Fibroblast of skin of right quadriceps (primary cell): ENCODE measurements at regions not wholly inside any gene's neighbourhood (a gene's known extent, or its start where the extent isn't known, plus 50 kb on each side); places are given as distances from the start of the nearest gene placed in this dataset.
"Not testable (repeated sequence)": the region's sequence is repeated elsewhere in the genome, so short reads cannot be mapped to it uniquely, and the experiment has no call there.

Source experiments
- DNase-seq: peaks from one replicate; pipeline ENCODE4 v3.0.0-alpha.2; 2013

DNA sequence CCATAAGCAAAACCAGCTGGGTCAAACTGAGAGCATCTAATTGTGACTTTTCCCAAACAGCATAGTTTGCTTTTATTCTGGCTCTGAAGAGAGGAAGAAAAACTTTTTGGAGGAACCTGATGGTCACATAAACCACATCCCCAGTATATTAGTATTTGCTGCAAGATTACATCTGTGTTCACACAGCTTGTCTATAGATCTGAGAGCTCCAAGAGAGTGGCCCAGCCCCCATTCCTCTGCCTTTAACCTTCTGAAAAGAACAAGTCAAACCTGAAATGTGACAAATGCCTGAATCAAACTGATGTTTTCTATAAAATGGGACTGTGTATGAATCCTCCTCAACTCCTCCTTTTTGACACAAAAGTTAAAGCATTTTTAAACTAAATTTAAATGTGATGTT lies 435.2 kb downstream of the ZNF479 start:
- not testable (repeated sequence) for DNase-seq

DNA sequence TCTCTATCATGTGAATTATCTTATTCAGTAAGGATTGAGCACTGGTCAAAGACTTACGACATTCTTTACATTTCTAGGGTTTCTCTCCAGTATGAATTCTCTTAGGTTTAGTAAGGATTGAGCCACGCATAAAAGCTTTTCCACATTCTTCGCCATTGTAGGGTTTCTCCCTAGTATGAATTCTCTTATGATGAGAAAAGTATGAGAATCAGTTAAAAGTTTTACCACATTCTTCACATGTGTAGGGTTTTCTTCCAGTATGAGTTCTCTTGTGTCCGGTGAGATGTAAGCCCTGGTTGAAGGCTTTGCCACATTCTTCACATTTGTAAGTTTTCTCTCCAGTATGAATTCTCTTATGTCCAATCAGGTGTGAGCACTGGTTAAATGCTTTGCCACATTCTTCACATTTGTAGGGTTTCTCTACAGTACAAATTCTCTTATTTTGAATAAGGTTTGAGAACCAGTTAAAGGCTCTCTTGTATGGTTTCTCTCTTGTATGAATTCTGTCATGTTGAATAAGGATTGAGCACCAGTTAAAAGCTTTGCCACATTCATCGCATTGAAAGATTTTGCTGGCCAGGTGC lies 445.9 kb downstream of the ZNF479 start:
- DNase-seq, result no peak

DNA sequence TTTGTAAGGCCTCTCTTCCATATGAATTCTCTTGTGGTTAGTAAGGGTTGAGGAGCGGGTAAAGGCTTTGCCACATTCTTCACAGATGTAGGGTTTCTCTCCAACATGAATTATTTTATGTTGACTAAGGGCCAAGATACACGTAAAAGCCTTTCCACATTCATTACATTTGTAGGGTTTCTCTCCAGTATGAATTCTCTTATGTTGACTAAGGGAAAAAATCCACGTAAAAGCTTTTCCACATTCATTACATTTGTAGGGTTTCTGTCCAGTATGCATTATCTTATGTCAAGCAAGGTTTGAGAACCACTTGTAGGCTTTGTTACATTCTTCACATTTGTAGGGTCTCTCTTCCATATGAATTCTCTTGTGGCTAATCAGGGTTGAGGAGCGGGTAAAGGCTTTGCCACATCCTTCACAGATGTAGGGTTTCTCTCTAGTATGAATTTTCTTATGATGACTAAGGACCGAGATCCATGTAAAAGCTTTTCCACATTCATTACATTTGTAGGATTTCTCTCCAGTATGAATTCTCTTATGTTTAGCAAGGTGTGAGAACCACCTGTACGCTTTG lies 493.0 kb downstream of the ZNF479 start:
- no peak for DNase-seq

DNA sequence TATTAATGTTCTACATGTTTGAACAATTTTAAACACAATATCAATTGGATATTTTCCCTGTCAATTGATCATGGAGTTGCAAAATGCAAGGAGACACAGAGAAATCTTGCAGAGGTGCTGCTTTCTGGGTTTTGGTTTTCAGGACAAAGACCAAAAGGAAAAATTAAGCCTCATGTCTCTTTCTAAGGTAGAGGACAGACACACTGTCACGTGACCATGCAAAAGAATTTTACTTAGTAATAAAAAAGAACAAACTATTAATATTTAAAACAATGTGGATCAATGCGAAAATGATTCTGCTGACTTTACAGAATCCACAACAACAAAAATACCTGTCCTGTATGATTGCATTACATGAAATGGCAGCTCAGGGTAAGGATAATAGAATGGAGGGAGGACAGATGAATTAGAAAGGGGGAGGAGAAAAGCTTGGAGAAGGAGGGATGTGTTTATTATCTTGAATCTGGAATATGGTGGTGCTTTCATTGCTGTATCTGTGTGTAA lies 493.7 kb upstream of the NUPR2 start:
- DNase-seq, result no peak

DNA sequence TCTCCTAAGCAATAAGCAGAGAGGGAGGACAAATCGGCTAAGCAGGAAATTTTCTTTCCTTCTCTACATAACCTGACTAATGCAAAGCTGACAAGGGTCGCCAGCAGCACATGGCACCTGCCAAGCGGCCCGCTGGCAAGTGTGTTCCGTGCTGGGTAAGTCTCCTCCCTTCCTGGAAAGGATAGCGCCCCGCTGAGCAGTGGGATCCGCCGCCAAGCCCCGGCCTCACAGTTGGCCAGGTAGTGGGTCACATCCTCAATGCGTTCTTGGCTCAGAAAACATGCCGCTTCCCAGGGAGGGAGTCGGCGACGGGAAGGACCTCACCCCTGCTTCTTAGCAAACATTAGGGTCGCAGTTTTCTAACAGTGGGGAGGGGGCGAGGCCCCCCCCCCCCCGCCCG lies 488.9 kb upstream of the NUPR2 start:
- DNase-seq, result no peak

DNA sequence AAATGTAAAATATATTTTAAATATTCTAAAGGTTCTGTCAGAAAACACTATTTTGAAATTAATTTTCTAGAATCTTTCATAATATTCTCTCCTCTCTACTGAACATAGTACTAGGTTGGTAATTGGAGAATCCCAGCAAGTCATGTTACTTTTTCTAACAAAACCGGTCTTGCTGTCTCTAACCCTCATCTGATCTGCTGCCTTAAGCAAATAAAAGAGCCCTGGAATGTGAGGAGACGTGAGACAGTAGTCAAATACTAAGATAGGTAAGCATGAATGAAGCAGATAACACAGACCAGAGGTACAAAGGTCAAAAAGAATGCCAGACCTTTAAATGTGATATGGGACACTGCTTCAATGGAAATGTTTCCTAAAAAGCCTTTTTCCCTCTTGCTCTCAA lies 462.4 kb upstream of the NUPR2 start:
- DNase-seq, result no peak

DNA sequence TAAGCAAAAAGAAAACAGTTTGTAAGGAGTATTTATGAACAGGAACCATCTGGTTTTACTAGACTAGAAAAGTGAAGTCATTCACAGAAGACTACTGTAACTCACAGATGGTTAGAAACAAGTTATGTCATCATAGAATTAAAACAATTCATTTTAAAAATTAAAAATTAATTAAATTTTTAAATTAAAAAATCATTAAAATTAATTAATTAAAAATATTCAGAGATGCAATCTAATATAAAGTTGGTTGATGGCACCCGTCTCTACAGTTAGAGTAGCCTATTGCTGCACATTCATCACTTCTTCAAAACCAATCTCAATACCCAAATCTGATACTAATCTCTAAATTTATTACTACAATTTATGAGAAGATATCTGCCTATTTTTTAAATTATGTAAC lies 454.8 kb upstream of the NUPR2 start:
- DNase-seq, result no peak

DNA sequence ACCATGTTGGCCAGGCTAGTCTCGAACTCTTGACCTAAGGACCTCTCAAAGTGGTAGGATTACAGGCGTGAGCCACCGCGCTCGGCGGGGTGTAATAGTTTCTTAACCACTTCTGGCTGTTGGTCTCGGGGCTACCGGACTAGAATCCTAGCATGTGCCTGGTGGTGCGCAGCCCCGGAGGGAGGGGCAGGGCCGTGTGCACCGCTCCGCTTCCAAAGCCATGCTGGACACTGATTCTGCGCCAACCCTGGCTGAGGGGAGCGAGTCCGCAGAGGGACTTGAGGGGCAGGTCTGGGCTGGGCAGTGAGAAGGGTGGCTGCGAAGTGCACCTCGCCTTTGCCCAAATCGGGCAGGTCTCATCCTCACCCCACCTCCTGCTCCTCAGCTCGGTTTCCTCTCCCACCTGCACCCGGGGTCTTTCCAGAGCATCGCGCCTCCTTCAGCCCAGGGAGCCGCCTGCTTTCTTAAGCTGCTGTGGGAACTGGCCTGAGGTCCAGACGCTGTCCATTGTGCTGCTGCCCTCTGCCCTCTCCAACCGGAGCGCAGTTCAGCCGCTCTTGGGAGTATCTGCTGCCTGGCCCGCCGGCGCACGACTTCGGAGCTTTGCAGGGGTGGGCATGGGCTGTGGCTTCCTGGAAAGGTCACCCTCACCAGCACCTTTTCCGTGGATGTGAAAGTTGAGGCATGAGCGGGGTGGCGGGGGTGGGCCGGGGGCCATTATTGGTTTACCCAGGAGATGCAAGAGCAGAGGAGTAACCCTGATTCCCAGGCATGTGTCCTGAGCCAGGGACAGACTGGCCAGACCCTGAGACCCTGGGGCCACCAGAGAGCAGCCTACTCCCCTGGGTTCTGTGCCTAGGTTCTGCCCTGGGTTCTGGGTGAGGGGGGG lies 422.6 kb upstream of the NUPR2 start:
- DNase-seq, result no peak

DNA sequence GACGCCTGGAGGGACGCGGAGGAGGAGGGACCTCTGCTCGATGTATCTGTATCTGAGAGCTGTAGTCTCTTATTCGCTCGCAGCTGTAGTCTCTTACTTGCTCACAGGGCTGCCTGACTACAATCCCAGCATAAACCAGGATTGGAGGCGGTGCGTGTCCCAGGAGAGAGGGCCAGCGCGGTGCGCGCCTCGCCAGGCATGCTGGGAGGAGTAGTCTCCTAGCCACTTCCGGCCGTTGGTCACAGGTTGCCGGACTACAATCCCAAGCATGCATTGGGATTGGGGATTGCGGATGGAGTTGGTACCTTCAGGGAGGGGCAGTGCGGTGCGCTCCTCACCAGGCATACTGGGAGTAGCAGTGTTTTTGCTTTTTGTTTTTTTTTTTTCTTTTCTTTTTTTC lies 421.7 kb upstream of the NUPR2 start:
- DNase-seq, result no peak

DNA sequence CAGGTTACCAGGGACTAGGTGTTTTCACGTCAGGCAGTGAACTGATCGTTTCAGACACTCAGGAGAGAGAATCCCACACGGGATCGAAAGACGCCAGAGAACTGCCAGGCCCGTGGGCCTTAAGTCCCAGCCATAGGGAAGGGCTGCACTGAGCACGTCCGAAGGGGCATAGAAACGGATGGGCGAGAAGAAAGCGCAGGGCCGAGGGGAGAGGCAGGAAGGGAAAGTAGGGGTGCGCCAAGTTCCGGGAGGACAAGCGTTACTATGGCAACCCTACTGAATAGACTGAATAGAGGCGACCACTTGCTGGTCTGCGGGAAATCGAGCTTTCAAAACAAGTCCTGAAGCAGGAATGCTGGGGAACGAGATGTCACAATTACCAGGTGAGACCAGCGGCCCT lies 421.3 kb upstream of the NUPR2 start:
- DNase-seq, result no peak

DNA sequence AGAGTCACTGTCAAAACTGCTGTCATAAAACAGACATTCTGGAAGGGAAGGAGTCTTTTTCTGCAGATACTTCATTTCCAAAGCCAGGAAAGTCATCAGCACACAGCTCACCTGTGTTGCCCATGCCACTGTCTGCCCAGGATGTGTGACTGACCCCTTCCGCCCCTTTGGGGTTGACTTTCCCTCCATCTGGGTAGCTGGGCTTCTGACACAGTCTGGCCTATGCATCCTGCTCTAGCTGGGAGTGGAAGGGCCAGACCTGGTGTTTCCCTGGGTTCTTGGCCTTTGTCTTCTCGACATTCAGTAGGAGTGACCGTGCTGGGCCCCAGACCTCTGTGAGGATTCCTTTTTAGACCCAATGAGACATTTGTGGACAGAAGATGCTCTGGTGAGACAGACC lies 378.9 kb upstream of the NUPR2 start:
- DNase-seq, result no peak

DNA sequence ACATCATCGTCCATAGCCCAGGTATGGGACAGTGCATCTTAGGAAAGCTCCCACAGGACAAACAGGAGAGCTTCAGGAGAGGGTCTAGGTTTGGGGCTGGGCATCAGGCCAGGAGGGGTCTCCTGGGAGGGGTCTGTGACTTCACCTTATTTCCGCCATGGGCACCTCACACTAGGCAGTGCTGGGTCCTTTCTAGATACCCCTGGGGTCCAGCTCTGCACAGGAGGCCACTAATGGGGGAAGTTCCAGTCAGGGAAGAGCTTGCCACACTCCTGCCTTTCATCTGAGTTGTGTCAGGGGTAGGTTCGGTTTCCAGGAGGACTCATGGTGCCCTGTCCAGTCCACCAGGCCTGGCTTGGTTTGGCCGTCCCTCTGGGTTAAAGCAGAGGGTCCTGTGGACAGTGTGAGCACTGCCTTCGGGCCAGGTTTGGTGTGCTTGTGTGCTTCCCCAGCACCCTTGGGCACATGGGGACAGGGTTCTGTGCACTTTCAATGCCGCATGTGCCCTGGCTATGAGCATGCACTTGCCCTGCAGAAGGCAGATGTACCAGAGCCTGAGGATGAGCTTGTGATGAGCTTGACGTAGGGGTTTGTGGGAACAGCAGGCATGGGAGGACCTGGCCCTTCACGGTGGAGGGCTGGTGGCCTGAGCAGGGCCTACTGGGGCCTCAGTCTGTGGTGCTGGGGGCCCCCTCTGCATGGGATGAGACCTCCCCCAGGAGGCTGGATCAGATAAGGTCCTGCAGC lies 377.7 kb upstream of the NUPR2 start:
- DNase-seq, result no peak

DNA sequence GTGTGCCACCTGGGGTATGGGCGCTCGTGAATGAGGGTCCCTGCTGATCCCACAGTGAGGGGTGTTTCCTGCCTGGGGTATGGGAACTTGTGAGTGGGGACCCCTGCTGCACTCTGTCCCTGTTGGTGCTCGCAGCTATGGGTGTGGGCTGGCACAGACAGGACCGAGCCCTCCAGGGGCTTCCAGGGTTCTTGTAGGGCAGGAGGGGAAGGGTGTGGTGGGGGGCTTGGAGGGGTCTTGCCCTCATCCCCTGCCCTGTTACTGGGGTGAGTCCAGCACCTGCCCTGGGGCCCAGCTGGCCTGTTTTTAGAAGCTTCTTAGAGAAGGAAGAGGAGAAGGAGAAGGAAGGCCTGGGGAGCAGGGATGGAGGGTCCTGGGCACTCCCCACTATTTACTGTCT lies 377.0 kb upstream of the NUPR2 start:
- no peak for DNase-seq

DNA sequence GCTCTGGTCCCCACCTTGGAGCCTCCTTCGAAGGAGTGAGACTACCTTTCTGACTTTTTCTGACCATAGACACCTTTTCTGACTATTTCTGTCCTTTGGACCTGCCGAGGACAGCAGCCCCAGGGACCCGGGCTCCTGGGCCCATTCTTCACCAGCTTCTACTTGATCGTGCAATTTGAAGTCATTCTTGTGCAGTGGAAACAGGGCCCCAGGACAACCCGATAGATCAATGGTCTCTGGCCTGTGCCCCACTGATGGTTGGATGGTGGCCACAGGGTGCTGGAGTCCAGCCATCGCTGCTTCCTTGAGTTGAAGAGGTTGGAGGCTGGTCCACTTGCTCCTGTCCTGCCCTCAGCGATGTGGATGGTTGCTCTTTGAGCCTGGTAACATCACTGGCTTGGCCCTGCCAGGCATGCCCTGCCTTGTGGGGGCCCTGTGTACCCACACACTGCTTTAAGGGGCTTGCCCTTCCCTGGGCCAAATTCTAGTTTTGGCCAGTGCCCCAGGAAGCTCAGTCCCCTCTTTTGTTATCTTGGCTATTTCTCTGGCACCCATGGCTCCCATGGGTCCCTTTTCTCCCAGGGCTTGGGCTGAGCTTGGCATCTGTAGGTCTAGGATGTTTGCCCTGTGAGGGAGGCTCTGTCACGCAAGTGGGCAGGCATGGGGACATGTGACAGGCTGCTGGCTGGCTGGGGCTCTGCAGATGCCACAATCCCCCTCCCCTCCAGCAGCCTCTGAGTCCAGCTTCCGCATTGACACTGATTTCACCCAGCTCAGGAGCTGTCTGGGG lies 375.6 kb upstream of the NUPR2 start:
- DNase-seq, result no peak

DNA sequence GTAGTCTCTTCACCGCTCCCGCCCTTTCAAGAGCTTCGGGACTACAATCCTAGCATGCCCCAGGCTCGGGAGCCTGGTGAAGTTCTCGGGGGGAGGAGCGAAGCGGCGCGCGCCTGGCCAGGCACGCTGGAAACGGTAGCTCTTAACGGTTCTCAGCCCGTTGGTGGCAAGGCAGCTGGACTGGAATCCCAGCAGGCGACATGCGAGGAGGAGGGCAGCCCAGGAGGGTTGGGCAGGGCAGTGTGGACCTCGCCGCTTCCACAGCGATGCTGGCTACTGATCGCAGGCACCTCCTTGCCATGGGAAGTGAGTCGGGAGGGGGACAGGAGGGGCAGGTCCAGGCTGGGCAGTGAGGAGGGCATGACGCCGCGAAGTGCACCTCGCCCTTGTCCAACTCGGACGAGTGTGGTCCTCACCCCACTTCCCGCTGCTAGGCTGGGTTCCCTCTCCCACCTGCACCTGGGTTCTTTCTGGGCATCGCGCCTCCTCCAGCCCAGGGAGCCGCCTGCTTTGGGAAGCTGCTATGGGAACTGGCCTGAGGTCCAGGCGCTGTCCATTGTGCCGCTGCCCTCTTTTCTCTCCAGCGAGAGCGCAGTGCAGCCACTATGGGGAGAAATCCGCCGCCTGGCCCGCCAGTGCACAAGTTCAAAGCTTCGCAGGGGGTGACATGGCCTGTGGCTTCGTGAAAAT lies 367.8 kb upstream of the NUPR2 start:
- DNase-seq, result no peak

DNA sequence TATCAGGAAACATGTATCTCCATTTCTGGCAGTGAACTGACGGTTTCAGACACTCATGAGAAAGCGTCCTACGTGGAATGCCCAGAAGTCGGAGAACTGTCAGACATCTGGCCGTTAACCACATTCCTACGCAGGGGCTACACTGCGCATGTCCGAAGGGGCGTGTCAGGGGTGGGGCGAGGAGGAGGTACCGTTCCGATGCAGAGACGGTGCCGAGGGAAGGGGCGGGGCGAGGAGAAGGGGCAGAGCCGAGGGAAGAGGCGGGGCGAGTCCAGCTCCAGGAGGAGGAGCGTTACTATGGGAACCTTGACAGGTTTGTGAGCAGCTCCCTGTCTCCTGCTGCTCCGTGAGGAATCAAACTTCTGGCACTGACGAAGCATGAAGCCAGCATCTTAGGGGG lies 366.9 kb upstream of the NUPR2 start:
- DNase-seq, result no peak

DNA sequence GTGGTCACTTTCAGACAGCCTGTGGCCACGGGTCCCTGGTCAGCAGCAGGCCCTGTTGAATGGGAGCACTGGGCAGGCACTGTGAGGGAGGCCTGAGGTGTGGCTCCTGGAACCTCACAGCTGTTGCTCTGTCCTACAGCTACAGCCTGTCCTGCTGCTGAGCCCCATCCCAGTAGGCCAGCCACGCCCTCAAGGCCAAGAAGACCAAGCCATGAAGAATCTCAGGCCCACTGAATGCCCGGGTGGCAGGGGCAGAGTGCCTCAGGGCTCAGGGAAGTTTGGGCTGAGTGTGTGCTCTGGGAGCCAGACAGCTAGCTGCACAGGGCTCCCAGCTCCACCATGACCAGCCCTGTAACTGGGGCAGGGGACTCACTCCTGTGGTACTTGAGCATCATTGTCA lies 363.5 kb upstream of the NUPR2 start:
- DNase-seq, result no peak

DNA sequence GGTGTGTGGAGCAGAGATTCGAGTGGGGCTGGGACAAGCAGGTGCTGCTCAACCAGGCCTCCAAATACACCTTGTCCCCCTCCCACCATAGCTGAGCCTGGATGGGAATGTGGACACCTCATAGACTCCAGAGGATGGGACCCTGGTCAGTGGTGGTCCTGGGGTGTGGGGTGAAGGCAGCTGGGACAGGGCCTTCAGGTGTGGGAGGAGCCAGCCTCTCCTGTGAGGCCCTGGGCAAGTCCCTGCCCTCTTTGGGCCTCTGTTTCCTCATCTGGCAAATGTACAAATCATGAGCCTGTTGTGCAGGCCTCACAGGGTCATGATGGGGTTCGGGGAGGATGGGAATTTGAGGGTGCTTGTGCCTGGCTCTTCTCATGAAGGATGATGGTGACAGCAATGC lies 362.9 kb upstream of the NUPR2 start:
- DNase-seq, result no peak

DNA sequence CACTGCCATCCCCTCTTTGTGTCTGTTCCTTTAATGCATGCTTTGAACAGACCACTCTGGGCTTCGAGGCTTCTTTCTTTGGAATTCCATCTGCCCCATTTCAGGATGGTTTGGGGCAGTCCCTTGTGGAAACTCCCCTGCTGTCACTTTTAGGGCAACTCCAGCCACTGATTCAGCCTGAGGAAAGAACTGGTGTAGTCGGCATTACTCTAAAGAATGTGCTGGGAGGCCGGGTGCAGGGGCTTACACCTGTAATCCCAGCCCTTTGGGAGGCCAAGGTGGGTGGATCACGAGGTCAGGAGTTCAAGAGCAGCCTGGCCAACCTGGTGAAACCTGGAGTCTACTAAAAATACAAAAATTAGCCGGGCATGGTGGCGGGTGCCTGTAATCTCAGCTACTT lies 358.1 kb upstream of the NUPR2 start:
- no peak for DNase-seq

DNA sequence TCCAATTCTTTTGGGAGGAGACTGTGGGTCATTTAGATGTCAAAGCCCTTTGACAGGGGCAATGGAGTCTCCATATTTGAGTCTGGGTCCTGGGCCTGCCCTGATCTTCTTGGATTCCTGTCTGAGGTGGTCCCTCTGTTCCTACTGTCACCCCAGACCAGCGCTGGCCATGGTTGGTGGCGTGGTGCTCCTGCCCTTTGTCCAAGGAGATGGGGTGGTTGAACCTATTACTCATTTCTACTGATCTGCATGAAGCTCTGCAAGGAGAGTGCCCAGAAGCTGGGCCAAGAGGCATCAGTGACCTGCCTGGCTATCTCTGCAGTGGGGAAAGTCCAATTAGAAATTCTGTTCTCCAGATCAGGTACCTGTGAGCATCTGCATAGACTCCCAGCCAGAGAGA lies 355.6 kb upstream of the NUPR2 start:
- DNase-seq, result no peak

DNA sequence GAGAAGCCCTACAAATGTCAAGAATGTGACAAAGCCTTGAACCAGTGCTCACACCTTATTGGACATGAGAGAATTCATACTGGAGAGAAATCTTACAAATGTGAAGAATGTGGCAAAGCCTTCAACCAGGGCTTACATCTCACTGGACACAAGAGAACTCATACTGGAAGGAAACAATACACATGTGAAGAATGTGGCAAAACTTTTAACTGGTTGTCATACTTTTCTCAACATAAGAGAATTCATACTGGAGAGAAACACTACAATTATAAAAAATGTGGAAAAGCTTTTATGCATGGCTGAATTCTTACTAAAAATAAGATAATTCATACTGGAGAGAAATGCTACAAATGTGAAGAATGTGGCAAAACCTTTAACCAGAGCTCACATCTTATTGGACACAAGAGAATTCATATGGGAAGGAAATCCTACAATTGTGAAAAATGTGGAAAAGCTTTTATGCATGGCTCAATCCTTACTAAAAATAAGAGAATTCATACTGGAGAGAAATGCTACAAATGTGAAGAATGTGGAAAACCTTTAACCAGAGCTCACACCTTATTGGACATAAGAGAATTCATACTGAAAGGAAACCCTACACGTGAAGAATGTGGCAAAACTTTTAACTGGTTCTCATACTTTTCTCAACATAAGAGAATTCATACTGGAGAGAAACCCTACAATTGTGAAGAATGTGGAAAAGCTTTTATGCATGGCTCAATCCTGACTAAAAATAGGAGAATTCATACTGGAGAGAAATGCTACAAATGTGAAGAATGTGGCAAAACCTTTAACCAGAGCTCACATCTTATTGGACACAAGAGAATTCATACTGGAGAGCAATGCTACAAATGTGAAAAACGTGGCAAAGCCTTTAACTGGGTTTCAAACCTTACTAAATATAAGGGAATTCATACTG lies 350.6 kb upstream of the NUPR2 start:
- not testable (repeated sequence) for DNase-seq
